Mucosa of descending colon (tissue), 3 donors: ENCODE measurements at regions not wholly inside any gene's neighbourhood (a gene's known extent, or its start where the extent isn't known, plus 50 kb on each side); places are given as distances from the start of the nearest gene placed in this dataset.

Experiments used
- ATAC-seq: fragments of 200-7000 bp; cut with Tn5 transposase; one replicate; pipeline ENCODE4 v1.9.1; 2020; ENCODE audit warnings: mild to moderate bottlenecking, moderate library complexity
- DNase-seq, 3 donors: peaks; one replicate each; pipeline ENCODE4 v3.0.0-alpha.2; 2020
- H3K36me3 ChIP-seq: fragments of 200-600 bp; one replicate; pipeline ENCODE4 v1.8.0; 2021; ENCODE audit warnings: low read depth, mild to moderate bottlenecking
- H3K4me1 ChIP-seq: fragments of 200-600 bp; one replicate; pipeline ENCODE4 v1.8.0; 2021; ENCODE audit warnings: low read depth, mild to moderate bottlenecking
- H3K4me3 ChIP-seq: fragments of 200-600 bp; one replicate; pipeline ENCODE4 v1.8.0; 2021; ENCODE audit warnings: mild to moderate bottlenecking
- H3K9me3 ChIP-seq: fragments of 200-600 bp; one replicate; pipeline ENCODE4 v1.8.0; 2021; ENCODE audit warnings: mild to moderate bottlenecking
- CTCF ChIP-seq: fragments of 200-600 bp; IDR thresholded peaks from one replicate; pipeline ENCODE4 v1.8.0; 2022; ENCODE audit warnings: antibody characterized with exemption, mild to moderate bottlenecking
- intact Hi-C, 2 donors: fragments of 100-400 bp; cut with DNase I in 1 of 2; cut with micrococcal nuclease in 1 of 2; formaldehyde crosslinking; loops; one replicate each; pipeline versions ENCODE4 v1.11.0 to v1.11.1; 2022; cut with DNase I, micrococcal nuclease
- donor health status: DM: no; HTN: no; CAD: no; lungs with moderate emphysema.
- donor health status: DM: no; HTN: no; CAD: no.
- donor health status: DM: no; HTN: yes; CAD: no.

- ATAC-seq (no peak), DNase-seq (no peak)
- H3K4me1 ChIP-seq, result no peaks in the 10 kb centered on the region
- H3K9me3 ChIP-seq, result no peaks in the 10 kb centered on the region
- H3K4me3 ChIP-seq, result no peak overlapping the region
- H3K36me3 ChIP-seq, result no peaks in the 10 kb centered on the region
- intact Hi-C loops, result loop anchor here (5.0 to 10.0 kb wide), 3 partner anchors 371 to 1354 kb away; no protein-coding TSS in a partner anchor
- no peak for TF ChIP-seq CTCF
These were observed 224.1 kb upstream of the PARD3B start for GRCh38 chr2:204321027-204321800.

- TF ChIP-seq CTCF, result no peak
- DNase-seq, result no peak
These were observed 223.1 kb upstream of the PARD3B start for GRCh38 chr2:204321910-204322751.

GRCh38 chr2:204325468-204325867 is 219.8 kb upstream of the PARD3B start:
- no peaks in the 10 kb centered on the region for H3K36me3 ChIP-seq
- DNase-seq (peak in 1 of 3 donors; percentile 74), ATAC-seq (peak; percentile 91)
- peak; percentile 34 for TF ChIP-seq CTCF
- intact Hi-C loops, result loop anchor here (5.0 to 10.0 kb wide), 4 partner anchors 302 to 1352 kb away; no protein-coding TSS in a partner anchor
- no peaks in the 10 kb centered on the region for H3K9me3 ChIP-seq
- H3K4me1 ChIP-seq, result no peaks in the 10 kb centered on the region
- H3K4me3 ChIP-seq, result no peak overlapping the region

More at GRCh38 chr2:204321910-204322751, 223.1 kb upstream of the PARD3B start:
- Histone ChIP-seq H3K36me3 (no peaks in the 10 kb centered on the region), H3K4me1 (no peaks in the 10 kb centered on the region), H3K4me3 (no peak overlapping the region), H3K9me3 (no peaks in the 10 kb centered on the region)
- peak; percentile 65 for ATAC-seq
- intact Hi-C loops, result loop anchor here (5.0 to 10.0 kb wide), 3 partner anchors 370 to 1353 kb away; no protein-coding TSS in a partner anchor

GRCh38 chr2:204328373-204328772 is 216.9 kb upstream of the PARD3B start:
- Histone ChIP-seq H3K4me1 (no peaks in the 10 kb centered on the region), H3K4me3 (no peak overlapping the region), H3K9me3 (no peaks in the 10 kb centered on the region), H3K36me3 (no peaks in the 10 kb centered on the region)
- ATAC-seq, result no peak
- DNase-seq, result no peak
- intact Hi-C loops, result loop anchor here (5.0 to 10.0 kb wide), 4 partner anchors 299 to 1349 kb away; no protein-coding TSS in a partner anchor
- TF ChIP-seq CTCF, result no peak

- Histone ChIP-seq H3K36me3 (no peaks in the 10 kb centered on the region), H3K4me3 (no peak overlapping the region), H3K9me3 (no peaks in the 10 kb centered on the region), H3K4me1 (no peaks in the 10 kb centered on the region)
- DNase-seq (no peak), ATAC-seq (no peak)
- no peak for TF ChIP-seq CTCF
- intact Hi-C loops, result loop anchor here (5.0 to 10.0 kb wide), 4 partner anchors 298 to 1348 kb away; no protein-coding TSS in a partner anchor
These were observed 216.3 kb upstream of the PARD3B start for GRCh38 chr2:204329016-204329415.
